ENCODE measurements at regions not wholly inside any gene's neighbourhood (a gene's known extent, or its start where the extent isn't known, plus 50 kb on each side); places are given as distances from the start of the nearest gene placed in this dataset.

DNA sequence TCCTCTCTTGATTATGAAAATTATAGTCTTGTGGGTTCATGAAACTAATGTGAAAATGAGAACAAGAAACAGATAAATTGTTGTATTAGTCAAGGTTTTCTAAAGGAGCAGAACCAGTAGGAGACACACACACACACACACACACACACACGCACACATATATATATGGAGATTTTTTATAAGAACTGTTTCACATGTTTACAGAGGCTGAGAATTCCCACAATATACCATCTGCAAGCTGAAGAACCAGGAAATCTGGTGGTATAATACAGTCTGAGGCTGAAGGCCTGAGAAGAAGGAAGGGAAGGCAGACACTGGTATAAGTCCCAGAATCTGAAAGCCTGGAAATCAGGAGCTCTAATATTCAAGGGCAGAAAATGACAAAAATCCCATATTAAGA, 70.9 kb upstream of the RGS18 start:
- TF ChIP-seq EZH2phosphoT487 (IDR thresholded peaks at IDR 0.05; ENCODE audit: low read depth): no peak
- TF ChIP-seq CTCF (IDR thresholded peaks at IDR 0.05; ENCODE audit: low read depth, low read length): no peak
